OCI-LY3 (cell line): ENCODE measurements at regions not wholly inside any gene's neighbourhood (a gene's known extent, or its start where the extent isn't known, plus 50 kb on each side); places are given as distances from the start of the nearest gene placed in this dataset.
"Not testable (repeated sequence)": the region's sequence is repeated elsewhere in the genome, so short reads cannot be mapped to it uniquely, and the experiment has no call there.

Experiments
- EZH2phosphoT487 ChIP-seq: fragments of 200-600 bp; shearing (Covaris generic); IDR thresholded peaks from 2 replicates; pipeline ENCODE4 v1.6.1; 2018; ENCODE audit warnings: antibody characterized with exemption, mixed run types, low read depth
- TF ChIP-seq, protein P1 (sequence below): fragments of 200-600, 300-600 bp; sonication (generic); IDR thresholded peaks from 2 replicates; pipeline ENCODE4 v1.5.1; 2014; ENCODE audit warnings: antibody characterized with exemption, low read length, low read depth

GRCh38 chr20:29088472-29088871, 2169.0 kb upstream of the DEFB115 start:
- TF ChIP-seq EZH2phosphoT487: not testable (repeated sequence)
- TF ChIP-seq, protein P1, sequence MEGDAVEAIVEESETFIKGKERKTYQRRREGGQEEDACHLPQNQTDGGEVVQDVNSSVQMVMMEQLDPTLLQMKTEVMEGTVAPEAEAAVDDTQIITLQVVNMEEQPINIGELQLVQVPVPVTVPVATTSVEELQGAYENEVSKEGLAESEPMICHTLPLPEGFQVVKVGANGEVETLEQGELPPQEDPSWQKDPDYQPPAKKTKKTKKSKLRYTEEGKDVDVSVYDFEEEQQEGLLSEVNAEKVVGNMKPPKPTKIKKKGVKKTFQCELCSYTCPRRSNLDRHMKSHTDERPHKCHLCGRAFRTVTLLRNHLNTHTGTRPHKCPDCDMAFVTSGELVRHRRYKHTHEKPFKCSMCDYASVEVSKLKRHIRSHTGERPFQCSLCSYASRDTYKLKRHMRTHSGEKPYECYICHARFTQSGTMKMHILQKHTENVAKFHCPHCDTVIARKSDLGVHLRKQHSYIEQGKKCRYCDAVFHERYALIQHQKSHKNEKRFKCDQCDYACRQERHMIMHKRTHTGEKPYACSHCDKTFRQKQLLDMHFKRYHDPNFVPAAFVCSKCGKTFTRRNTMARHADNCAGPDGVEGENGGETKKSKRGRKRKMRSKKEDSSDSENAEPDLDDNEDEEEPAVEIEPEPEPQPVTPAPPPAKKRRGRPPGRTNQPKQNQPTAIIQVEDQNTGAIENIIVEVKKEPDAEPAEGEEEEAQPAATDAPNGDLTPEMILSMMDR: not testable (repeated sequence)
